Liver (tissue), 3 donors: ENCODE measurements at regions not wholly inside any gene's neighbourhood (a gene's known extent, or its start where the extent isn't known, plus 50 kb on each side); places are given as distances from the start of the nearest gene placed in this dataset.

Source experiments
- ATF3 ChIP-seq: IDR thresholded peaks from 2 replicates; pipeline ENCODE4 v1.6.1; 2016; ENCODE audit warnings: antibody characterized with exemption
- CTCF ChIP-seq: fragments of 150-350 bp; IDR thresholded peaks from 2 replicates; pipeline ENCODE4 v1.5.1; 2017; ENCODE audit warnings: improper control_type of control experiment, low read depth, low read length; ENCODE audit not compliant: missing input control
- GABPA ChIP-seq, 2 donors: IDR thresholded peaks in 1 of 2; conservative IDR thresholded peaks in 1 of 2; 2 replicates each; pipeline ENCODE4 v1.6.1; 2016; ENCODE audit warnings: antibody characterized with exemption in 2 of 2, mild to moderate bottlenecking in 1 of 2, moderate library complexity in 1 of 2
- MAX ChIP-seq: IDR thresholded peaks from 2 replicates; pipeline ENCODE4 v1.6.1; 2016; ENCODE audit warnings: antibody characterized with exemption
- RAD21 ChIP-seq, 2 donors: IDR thresholded peaks; 2 replicates each; pipeline ENCODE4 v1.6.1; 2016; ENCODE audit warnings: antibody characterized with exemption in 2 of 2, mild to moderate bottlenecking in 2 of 2
- REST ChIP-seq: IDR thresholded peaks from 2 replicates; pipeline ENCODE4 v1.6.1; 2016; ENCODE audit warnings: antibody characterized with exemption, mild to moderate bottlenecking
- YY1 ChIP-seq: IDR thresholded peaks from 2 replicates; pipeline ENCODE4 v1.6.1; 2016; ENCODE audit warnings: antibody characterized with exemption, mild to moderate bottlenecking
- donor health status: healthy.
- donor health status: healthy.

- TF ChIP-seq YY1 (no peak), CTCF (no peak), GABPA (IDR thresholded peaks at IDR 0.05 in 1 of 2, conservative IDR thresholded peaks at IDR 0.05 in 1 of 2) (no peak), MAX (no peak), RAD21 (IDR thresholded peaks at IDR 0.05) (no peak), REST (no peak), ATF3 (no peak)
These were observed 70.8 kb upstream of the KLF13 start for GRCh38 chr15:31255732-31256377.
